ENCODE measurements at regions not wholly inside any gene's neighbourhood (a gene's known extent, or its start where the extent isn't known, plus 50 kb on each side); places are given as distances from the start of the nearest gene placed in this dataset.

DNA sequence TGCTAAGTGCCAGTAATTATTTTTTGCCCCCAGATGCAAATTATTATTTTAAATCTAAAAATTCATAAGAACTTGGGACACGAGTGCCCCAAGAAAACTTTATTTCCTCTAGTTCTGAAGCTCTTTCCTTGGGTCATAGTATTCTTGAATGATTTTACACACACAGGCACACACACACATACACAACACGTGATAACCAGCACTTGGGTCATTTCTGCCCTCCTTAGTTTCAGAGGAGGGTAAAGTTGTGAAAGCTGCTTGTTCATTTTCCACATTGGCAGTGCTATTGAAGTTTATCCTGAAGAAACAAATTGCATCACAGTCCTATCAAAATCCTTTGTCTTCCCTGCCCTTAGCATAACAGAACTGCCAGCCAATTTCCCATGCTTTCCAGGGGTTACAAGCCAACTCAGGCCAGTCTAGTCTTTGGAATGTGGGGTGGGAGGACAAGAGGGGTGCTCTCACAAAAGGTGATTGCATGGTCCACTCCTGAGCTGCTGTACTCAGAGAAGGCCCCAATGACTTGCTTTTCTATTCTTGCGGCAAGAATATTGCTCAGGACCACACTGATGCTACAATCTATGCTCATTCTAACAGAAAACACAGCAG lies 98.5 kb upstream of the POGK start:
- TF ChIP-seq GABPA (IDR thresholded peaks at IDR 0.05; ENCODE audit: low read depth) (no peak), POLR2AphosphoS5 (IDR thresholded peaks at IDR 0.05; ENCODE audit: low read depth) (no peak)
- TF ChIP-seq, protein P1, sequence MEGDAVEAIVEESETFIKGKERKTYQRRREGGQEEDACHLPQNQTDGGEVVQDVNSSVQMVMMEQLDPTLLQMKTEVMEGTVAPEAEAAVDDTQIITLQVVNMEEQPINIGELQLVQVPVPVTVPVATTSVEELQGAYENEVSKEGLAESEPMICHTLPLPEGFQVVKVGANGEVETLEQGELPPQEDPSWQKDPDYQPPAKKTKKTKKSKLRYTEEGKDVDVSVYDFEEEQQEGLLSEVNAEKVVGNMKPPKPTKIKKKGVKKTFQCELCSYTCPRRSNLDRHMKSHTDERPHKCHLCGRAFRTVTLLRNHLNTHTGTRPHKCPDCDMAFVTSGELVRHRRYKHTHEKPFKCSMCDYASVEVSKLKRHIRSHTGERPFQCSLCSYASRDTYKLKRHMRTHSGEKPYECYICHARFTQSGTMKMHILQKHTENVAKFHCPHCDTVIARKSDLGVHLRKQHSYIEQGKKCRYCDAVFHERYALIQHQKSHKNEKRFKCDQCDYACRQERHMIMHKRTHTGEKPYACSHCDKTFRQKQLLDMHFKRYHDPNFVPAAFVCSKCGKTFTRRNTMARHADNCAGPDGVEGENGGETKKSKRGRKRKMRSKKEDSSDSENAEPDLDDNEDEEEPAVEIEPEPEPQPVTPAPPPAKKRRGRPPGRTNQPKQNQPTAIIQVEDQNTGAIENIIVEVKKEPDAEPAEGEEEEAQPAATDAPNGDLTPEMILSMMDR (IDR thresholded peaks at IDR 0.05; ENCODE audit: insufficient read depth, low read length): no peak
- TF ChIP-seq, protein P2, sequence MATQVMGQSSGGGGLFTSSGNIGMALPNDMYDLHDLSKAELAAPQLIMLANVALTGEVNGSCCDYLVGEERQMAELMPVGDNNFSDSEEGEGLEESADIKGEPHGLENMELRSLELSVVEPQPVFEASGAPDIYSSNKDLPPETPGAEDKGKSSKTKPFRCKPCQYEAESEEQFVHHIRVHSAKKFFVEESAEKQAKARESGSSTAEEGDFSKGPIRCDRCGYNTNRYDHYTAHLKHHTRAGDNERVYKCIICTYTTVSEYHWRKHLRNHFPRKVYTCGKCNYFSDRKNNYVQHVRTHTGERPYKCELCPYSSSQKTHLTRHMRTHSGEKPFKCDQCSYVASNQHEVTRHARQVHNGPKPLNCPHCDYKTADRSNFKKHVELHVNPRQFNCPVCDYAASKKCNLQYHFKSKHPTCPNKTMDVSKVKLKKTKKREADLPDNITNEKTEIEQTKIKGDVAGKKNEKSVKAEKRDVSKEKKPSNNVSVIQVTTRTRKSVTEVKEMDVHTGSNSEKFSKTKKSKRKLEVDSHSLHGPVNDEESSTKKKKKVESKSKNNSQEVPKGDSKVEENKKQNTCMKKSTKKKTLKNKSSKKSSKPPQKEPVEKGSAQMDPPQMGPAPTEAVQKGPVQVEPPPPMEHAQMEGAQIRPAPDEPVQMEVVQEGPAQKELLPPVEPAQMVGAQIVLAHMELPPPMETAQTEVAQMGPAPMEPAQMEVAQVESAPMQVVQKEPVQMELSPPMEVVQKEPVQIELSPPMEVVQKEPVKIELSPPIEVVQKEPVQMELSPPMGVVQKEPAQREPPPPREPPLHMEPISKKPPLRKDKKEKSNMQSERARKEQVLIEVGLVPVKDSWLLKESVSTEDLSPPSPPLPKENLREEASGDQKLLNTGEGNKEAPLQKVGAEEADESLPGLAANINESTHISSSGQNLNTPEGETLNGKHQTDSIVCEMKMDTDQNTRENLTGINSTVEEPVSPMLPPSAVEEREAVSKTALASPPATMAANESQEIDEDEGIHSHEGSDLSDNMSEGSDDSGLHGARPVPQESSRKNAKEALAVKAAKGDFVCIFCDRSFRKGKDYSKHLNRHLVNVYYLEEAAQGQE (IDR thresholded peaks at IDR 0.05; ENCODE audit: insufficient replicate concordance, low read depth): no peak
